GM08714 (cell line): ENCODE measurements at regions not wholly inside any gene's neighbourhood (a gene's known extent, or its start where the extent isn't known, plus 50 kb on each side); places are given as distances from the start of the nearest gene placed in this dataset.

Experiments used
- H3K4me3 ChIP-seq: fragments of 200-500 bp; sonication (Bioruptor generic); 2 replicates; pipeline ENCODE4 v1.5.1; 2014; ENCODE audit warnings: mild to moderate bottlenecking, low read length, inconsistent platforms
- ZNF274 ChIP-seq: IDR thresholded peaks from 2 replicates; pipeline ENCODE4 v1.6.1; 2012; ENCODE audit warnings: mild to moderate bottlenecking, low read depth, low read length

- no peak for TF ChIP-seq ZNF274
- H3K4me3 ChIP-seq, result no peak overlapping the region
These were observed 488.8 kb upstream of the MKI67 start for GRCh38 chr10:128614802-128615553.

- no peak overlapping the region for H3K4me3 ChIP-seq
- no peak for TF ChIP-seq ZNF274
These were observed 491.3 kb upstream of the MKI67 start for GRCh38 chr10:128617532-128617931.

DNA sequence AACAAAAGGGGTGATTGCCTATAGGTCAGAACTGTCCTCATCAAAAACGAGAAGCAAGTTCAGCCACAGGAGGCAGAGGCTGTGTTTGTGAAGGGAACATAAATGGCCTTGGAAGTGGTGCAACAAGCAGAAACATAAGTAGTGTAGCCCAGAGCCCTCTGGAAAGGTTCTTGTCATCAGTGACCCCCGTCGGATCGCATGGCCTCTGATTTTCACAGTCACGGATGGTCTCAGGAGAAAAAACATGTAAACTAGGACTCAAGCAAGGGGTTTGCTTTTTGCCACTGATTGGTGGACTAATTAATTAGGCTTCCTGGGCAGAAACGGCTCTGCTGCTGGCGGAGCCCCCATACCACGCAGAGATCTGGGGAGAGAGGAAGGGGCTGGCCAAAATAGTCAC lies 496.5 kb upstream of the MKI67 start:
- no peak overlapping the region for H3K4me3 ChIP-seq
- no peak for TF ChIP-seq ZNF274

- no peak overlapping the region for H3K4me3 ChIP-seq
- TF ChIP-seq ZNF274, result no peak
These were observed 497.6 kb upstream of the MKI67 start for GRCh38 chr10:128623776-128624175.

- no peak for TF ChIP-seq ZNF274
These were observed 498.7 kb upstream of the MKI67 start for GRCh38 chr10:128624656-128625530.

DNA sequence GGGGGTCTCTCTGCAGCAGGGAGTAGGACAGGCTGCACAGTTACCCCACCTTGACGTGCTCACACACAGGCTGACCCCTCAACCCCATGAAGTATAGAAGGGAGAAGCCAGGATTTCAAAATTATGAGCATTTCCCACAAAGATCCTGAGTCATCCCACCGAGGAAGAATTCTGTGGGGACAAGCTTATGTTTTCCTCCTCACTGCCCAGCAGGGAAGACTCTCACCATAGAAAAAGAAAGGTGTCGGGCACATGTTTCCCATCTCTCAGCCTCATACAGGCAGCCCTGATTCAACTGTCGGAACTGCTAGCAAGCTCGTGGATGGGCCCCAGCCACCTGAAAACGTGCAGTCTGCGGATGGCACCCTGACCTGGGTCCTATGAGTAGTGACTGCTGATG lies 499.7 kb upstream of the MKI67 start:
- H3K4me3 ChIP-seq, result no peak overlapping the region

More at GRCh38 chr10:128624656-128625530, 498.7 kb upstream of the MKI67 start:
- H3K4me3 ChIP-seq, result no peak overlapping the region

GRCh38 chr10:128626397-128627000 lies 500.3 kb upstream of the MKI67 start:
- TF ChIP-seq ZNF274, result no peak

More for the DNA sequence above, 499.7 kb upstream of the MKI67 start:
- TF ChIP-seq ZNF274, result no peak

DNA sequence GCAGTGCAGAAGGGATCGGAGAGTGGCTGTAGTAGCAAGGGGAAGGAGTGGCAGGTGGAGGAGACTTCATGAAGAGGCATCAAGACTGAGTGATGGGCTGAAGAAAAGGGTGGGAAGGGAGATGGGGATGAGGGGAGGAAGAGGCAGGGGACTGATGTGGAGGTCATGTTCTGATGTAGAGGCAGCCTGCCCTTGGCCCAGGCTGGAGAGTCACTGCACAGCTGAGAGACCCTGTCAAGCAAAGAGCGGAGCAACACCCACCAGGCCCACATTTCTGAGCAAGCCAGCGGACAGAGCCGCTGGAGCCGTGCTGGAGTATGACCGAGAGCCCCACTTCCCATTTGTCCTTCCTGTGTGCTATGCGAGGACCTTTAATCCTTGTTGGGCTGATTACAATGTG lies 501.6 kb upstream of the MKI67 start:
- no peak overlapping the region for H3K4me3 ChIP-seq
- TF ChIP-seq ZNF274, result no peak

More at GRCh38 chr10:128626397-128627000, 500.3 kb upstream of the MKI67 start:
- no peak overlapping the region for H3K4me3 ChIP-seq

- TF ChIP-seq ZNF274, result no peak
- H3K4me3 ChIP-seq, result no peak overlapping the region
These were observed 502.0 kb upstream of the MKI67 start for GRCh38 chr10:128628252-128628651.

DNA sequence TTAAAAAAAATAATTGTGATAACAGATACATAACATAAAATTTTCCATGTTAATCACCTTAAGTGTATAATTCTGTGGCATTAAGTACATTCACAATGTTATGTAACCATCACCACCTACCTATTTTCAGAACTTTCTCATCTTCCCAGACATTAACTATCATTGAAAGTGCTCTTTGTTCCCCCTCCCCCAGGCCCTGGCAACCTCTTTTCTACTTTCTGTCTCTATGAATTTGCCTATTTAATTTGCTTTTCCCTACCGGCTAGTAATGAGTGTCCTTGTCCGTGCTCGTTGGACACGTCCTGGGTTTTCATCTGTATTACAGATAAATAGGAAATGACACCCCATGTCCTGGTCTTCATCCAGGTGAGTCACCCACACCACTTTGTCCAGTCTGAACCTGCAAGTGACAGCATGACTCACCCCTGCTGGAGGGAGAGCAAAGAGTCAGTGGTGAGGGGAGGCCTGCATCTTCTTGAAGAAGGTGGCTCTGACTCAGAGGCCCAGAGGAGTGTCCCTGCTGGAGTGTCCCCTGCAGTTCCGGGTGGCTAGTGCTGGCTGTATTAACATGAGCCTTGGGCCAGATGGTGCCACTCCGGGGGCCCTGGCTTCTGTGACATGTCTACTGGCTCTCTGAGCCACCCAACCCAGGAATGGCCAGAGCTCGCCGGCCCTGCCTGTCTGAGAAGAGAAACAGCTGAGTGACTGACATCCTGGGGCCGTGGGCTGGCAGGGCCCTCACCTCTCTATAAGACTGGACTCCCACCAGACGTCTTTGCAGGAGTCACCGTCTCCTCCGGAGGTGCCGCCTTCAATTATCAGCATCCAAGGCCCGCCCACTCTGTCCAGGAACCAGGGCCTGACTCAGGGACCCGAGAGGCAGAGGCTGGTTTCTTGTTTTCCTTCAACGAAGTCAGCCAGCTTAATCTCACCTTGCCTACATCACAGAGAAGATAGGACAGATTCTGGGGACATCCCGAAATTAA lies 503.2 kb upstream of the MKI67 start:
- TF ChIP-seq ZNF274, result no peak
- H3K4me3 ChIP-seq, result no peak overlapping the region

GRCh38 chr10:128630787-128631252 lies 504.6 kb upstream of the MKI67 start:
- no peak for TF ChIP-seq ZNF274
- no peak overlapping the region for H3K4me3 ChIP-seq

DNA sequence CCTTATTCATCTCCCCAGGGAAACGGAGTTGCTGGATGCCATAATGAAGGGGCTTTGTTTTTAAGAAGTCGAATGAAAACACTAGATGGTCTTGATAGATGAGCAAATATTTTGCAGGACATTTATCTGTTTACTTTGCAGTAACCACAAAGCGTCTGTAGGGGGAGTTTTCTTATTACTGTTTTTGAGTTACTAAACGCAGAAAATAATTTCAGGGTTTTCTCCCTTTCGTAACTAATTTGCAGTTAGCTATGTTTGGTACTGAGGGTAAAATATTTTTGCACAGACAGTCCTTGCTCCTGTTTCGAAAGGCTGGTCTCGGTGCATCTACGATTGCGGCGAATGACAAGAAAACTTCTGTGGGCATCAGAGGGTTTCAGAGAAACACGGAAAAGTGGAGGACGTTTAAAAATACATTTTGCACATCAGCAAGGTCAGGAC lies 505.6 kb upstream of the MKI67 start:
- H3K4me3 ChIP-seq, result no peak overlapping the region
- no peak for TF ChIP-seq ZNF274

- H3K4me3 ChIP-seq, result no peak overlapping the region
- TF ChIP-seq ZNF274, result no peak
These were observed 506.5 kb upstream of the MKI67 start for GRCh38 chr10:128632694-128633093.
